ENCODE measurements at regions not wholly inside any gene's neighbourhood (a gene's known extent, or its start where the extent isn't known, plus 50 kb on each side); places are given as distances from the start of the nearest gene placed in this dataset.

- Histone ChIP-seq H3K9me3 (ENCODE audit: control insufficient read depth, low read length) (peaks cover 7% of the 10 kb centered on the region), H3K4me3 (ENCODE audit: extremely low read depth, insufficient read depth, low read length, poor library complexity, severe bottlenecking) (no peak overlapping the region), H3K36me3 (ENCODE audit: control insufficient read depth, insufficient read depth, low read length) (no peaks in the 10 kb centered on the region), H3K27ac (ENCODE audit: low read depth, low read length, severe bottlenecking) (peak overlapping the region; percentile 32), H3K4me1 (ENCODE audit: control insufficient read depth, insufficient read depth, low read length, poor library complexity, severe bottlenecking) (peaks cover 14% of the 10 kb centered on the region)
- WGBS, 2 experiments (ENCODE audit: insufficient coverage in 2 of 2) = 90 to 100% methylated on average over 3 of the region's 5 CpGs
Measured at GRCh38 chr6:165118736-165119135, 190.7 kb downstream of the C6orf118 start.

DNA sequence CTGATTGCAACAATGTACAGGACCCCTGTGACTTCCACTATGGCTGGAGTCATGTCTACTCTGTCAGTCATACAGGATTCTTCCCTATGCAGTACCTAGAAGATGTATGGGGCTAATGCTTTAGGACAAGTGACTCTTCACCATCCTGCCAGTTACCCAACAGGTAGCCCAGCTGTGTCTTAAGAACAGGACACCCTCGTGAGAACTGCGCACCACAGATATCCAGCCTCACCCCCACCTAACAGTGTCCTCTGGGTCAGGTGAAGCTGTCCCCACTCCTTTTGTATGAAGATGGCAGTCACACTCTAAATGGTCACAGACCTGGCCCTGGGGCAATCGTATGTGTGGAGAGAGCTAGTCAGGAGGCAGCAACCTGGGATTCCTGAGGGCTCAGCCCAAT is 191.6 kb downstream of the C6orf118 start:
- WGBS, 2 experiments (ENCODE audit: insufficient coverage in 2 of 2) = 85 to 100% methylated on average over 1 to 3 of the region's 3 CpGs
- peaks cover 7% of the 10 kb centered on the region for H3K9me3 ChIP-seq (ENCODE audit: control insufficient read depth, low read length)
- no peaks in the 10 kb centered on the region for H3K36me3 ChIP-seq (ENCODE audit: control insufficient read depth, insufficient read depth, low read length)
- H3K27ac ChIP-seq (ENCODE audit: low read depth, low read length, severe bottlenecking) = no peak overlapping the region
- peaks cover 14% of the 10 kb centered on the region for H3K4me1 ChIP-seq (ENCODE audit: control insufficient read depth, insufficient read depth, low read length, poor library complexity, severe bottlenecking)
- no peak overlapping the region for H3K4me3 ChIP-seq (ENCODE audit: extremely low read depth, insufficient read depth, low read length, poor library complexity, severe bottlenecking)

DNA sequence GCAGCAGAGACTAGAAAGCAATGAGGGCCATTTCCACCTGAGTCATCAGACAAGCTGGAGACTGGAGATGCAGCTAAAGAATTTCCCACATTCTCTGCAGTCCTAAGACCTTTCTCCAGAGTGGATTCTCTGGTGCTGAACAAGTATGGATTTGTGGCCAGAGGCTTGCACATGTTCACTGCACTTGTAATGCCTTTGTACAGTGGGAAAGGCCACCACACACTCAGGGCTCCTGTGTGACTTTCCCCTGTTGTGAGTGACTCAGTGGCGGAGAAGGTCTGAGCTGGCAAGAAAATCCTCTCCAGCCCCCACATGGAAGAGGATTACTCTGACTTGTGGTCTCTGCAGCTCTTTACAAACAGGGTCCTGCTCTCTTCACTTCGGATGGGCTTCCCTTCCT is 192.3 kb downstream of the C6orf118 start:
- Histone ChIP-seq H3K27ac (ENCODE audit: low read depth, low read length, severe bottlenecking) (no peak overlapping the region), H3K9me3 (ENCODE audit: control insufficient read depth, low read length) (peaks cover 7% of the 10 kb centered on the region), H3K4me3 (ENCODE audit: extremely low read depth, insufficient read depth, low read length, poor library complexity, severe bottlenecking) (no peak overlapping the region), H3K36me3 (ENCODE audit: control insufficient read depth, insufficient read depth, low read length) (no peaks in the 10 kb centered on the region), H3K4me1 (ENCODE audit: control insufficient read depth, insufficient read depth, low read length, poor library complexity, severe bottlenecking) (peaks cover 14% of the 10 kb centered on the region)
- WGBS, 2 experiments (ENCODE audit: insufficient coverage in 2 of 2) = 78 to 83% methylated on average over 1 of the region's 2 CpGs

DNA sequence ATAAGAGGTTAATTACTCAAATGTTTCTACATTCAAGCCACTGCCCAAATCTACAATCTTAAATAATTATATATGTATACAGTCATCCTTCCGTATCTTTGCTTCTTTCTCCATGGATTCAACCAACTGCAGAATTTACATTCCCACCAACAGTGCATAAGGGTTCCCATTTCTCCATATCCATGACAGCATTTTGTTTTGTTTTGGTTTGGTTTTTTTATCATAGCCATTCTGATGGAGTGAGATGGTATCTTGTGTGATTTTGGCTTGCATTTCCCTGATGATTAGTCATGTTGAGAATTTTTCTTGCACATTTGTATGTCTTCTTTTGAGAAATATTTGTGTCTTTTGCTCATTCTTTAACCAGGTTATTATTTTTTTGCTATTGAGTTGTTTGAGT is 198.5 kb downstream of the C6orf118 start:
- Histone ChIP-seq H3K4me1 (ENCODE audit: control insufficient read depth, insufficient read depth, low read length, poor library complexity, severe bottlenecking) (no peaks in the 10 kb centered on the region), H3K36me3 (ENCODE audit: control insufficient read depth, insufficient read depth, low read length) (no peaks in the 10 kb centered on the region), H3K4me3 (ENCODE audit: extremely low read depth, insufficient read depth, low read length, poor library complexity, severe bottlenecking) (no peak overlapping the region), H3K9me3 (ENCODE audit: control insufficient read depth, low read length) (peaks cover 7% of the 10 kb centered on the region), H3K27ac (ENCODE audit: low read depth, low read length, severe bottlenecking) (no peak overlapping the region)
- no CpG with 5 or more reads among the region's 1 CpG for WGBS, 2 experiments (ENCODE audit: insufficient coverage in 2 of 2)

DNA sequence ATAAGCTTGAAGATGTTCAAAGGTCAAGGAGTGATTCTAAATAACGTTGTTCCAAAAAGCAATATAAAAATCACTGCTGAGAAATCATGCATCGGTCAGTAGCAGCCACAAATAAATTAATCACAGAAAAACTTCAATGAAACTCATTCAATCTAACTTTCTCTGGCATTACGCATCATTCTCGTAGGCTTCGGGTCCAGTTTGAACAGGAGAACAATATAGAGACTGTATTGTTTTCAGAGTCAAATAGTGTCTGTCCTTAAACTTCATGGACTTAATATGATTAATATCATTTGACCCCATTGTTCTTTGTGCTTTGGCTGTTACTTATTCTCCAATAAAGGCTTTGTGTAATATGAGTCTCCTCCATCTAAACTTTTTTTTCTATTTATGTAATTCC is 200.4 kb downstream of the C6orf118 start:
- Histone ChIP-seq H3K4me3 (ENCODE audit: extremely low read depth, insufficient read depth, low read length, poor library complexity, severe bottlenecking) (no peak overlapping the region), H3K27ac (ENCODE audit: low read depth, low read length, severe bottlenecking) (no peak overlapping the region), H3K36me3 (ENCODE audit: control insufficient read depth, insufficient read depth, low read length) (no peaks in the 10 kb centered on the region), H3K4me1 (ENCODE audit: control insufficient read depth, insufficient read depth, low read length, poor library complexity, severe bottlenecking) (no peaks in the 10 kb centered on the region), H3K9me3 (ENCODE audit: control insufficient read depth, low read length) (peaks cover 3% of the 10 kb centered on the region)
- WGBS, 2 experiments (ENCODE audit: insufficient coverage in 2 of 2) = 92% methylated on average over 2 of the region's 5 CpGs; no CpG with 5 or more reads in 1 of the 2 experiments

DNA sequence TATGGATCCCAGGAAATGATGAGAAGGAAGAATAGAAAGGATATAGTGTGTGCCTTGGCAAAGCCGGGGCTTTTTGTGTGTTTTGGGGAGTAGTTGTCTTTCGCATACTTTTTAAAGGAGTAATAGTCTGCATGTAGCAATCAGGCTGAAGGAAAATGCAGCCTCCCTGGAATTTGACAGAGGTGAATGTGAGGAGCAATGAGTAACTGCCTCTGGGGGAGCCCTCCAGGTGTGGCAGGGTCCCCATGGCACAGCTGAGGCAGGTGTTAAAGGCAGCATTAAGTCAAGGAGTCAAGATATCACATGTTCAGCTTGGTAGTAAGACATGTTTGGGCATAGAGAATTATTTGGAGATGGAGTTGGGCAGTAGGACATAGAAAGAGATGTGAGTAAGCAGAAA is 203.1 kb downstream of the C6orf118 start:
- H3K9me3 ChIP-seq (ENCODE audit: control insufficient read depth, low read length) = no peaks in the 10 kb centered on the region
- H3K36me3 ChIP-seq (ENCODE audit: control insufficient read depth, insufficient read depth, low read length) = no peaks in the 10 kb centered on the region
- no peak overlapping the region for H3K4me3 ChIP-seq (ENCODE audit: extremely low read depth, insufficient read depth, low read length, poor library complexity, severe bottlenecking)
- no peak overlapping the region for H3K27ac ChIP-seq (ENCODE audit: low read depth, low read length, severe bottlenecking)
- 92 to 100% methylated on average over 2 of the region's 2 CpGs for whole genome bisulfite sequencing, 2 experiments (ENCODE audit: insufficient coverage in 2 of 2)
- no peaks in the 10 kb centered on the region for H3K4me1 ChIP-seq (ENCODE audit: control insufficient read depth, insufficient read depth, low read length, poor library complexity, severe bottlenecking)

DNA sequence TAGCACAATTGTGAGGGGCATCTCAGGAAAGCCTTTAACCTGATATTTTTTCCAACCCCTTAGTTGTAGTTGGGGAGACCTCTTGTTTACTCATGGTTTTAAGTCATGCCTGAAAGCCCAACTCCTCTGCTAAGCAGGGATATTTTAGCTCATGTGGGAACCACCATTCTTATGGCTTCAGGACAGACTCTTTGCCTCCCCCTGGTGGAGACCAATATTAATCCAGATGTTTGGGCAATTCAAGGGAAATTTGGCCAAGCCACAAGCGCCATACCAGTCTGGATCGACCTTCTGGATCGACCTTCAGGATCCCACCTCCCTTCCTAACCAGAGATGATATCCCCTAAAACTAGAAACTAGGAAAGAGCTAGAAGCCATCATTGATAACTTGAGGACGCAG is 211.2 kb downstream of the C6orf118 start:
- Histone ChIP-seq H3K4me1 (ENCODE audit: control insufficient read depth, insufficient read depth, low read length, poor library complexity, severe bottlenecking) (no peaks in the 10 kb centered on the region), H3K36me3 (ENCODE audit: control insufficient read depth, insufficient read depth, low read length) (no peaks in the 10 kb centered on the region), H3K4me3 (ENCODE audit: extremely low read depth, insufficient read depth, low read length, poor library complexity, severe bottlenecking) (no peak overlapping the region), H3K9me3 (ENCODE audit: control insufficient read depth, low read length) (peaks cover 4% of the 10 kb centered on the region), H3K27ac (ENCODE audit: low read depth, low read length, severe bottlenecking) (no peak overlapping the region)
- WGBS, 2 experiments (ENCODE audit: insufficient coverage in 2 of 2) = 92% methylated on average over 3 of the region's 4 CpGs; no CpG with 5 or more reads in 1 of the 2 experiments

DNA sequence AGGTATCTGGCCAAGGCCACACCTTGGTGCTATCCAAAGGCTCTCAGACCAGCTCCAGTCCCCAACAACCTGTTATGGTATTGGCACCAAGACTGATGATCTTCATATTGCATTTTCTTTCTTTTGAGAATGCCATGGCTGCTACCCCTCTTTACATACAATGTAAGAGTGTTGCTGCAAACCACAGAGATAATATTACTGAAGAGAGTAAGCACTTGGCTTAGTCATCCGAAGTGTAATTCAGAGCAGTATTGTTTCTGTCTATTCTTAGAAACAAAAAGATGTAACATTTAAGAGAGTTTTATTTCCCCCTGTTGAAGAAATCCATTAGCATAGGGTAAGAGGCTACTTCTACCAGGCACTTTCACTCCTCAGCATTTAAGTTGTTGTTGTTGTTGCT is 212.5 kb downstream of the C6orf118 start:
- Histone ChIP-seq H3K4me1 (ENCODE audit: control insufficient read depth, insufficient read depth, low read length, poor library complexity, severe bottlenecking) (no peaks in the 10 kb centered on the region), H3K27ac (ENCODE audit: low read depth, low read length, severe bottlenecking) (no peak overlapping the region), H3K4me3 (ENCODE audit: extremely low read depth, insufficient read depth, low read length, poor library complexity, severe bottlenecking) (no peak overlapping the region), H3K36me3 (ENCODE audit: control insufficient read depth, insufficient read depth, low read length) (no peaks in the 10 kb centered on the region), H3K9me3 (ENCODE audit: control insufficient read depth, low read length) (peaks cover 4% of the 10 kb centered on the region)
- no CpG with 5 or more reads among the region's 1 CpG for WGBS, 2 experiments (ENCODE audit: insufficient coverage in 2 of 2)

- no peak overlapping the region for H3K4me3 ChIP-seq (ENCODE audit: extremely low read depth, insufficient read depth, low read length, poor library complexity, severe bottlenecking)
- no peak overlapping the region for H3K27ac ChIP-seq (ENCODE audit: low read depth, low read length, severe bottlenecking)
- H3K9me3 ChIP-seq (ENCODE audit: control insufficient read depth, low read length) = peaks cover 4% of the 10 kb centered on the region
- no peaks in the 10 kb centered on the region for H3K4me1 ChIP-seq (ENCODE audit: control insufficient read depth, insufficient read depth, low read length, poor library complexity, severe bottlenecking)
- H3K36me3 ChIP-seq (ENCODE audit: control insufficient read depth, insufficient read depth, low read length) = no peaks in the 10 kb centered on the region
- WGBS, 2 experiments (ENCODE audit: insufficient coverage in 2 of 2) = 70 to 100% methylated on average over 2 of the region's 5 CpGs
Measured at GRCh38 chr6:165096209-165096608, 213.2 kb downstream of the C6orf118 start.

DNA sequence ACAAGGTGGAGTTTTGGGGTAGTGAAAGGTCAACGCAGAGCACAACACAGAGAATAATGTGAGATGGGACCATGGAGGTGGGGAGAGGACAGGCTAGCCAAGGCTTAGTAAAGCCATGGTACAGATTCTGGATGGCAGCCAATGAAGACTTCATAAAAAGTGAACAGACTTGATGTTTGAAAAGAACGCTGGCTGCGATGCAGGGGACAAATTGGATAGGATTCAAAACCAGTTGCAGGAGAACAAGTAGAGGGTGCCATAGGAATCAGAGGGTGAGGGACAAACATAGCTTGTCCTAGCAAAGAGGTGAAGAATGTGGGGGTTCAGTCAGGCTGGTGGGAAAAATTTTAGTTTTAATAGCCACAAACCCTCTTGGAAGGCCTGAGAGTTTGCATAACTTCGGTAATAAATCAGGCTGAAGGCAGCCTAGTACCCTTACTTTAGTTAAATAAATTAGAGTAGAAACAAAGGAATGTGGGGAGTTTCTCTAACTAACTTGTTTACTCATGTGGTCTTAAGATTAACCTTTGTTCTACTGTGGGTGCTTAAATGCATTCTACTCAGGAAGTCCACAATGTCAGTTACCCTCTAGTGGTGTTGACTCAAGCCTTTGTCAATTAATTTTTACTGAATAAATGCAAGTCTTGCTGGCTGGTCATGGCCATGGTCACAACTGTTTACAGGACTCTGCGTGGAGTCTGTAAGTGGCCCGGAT is 216.4 kb downstream of the C6orf118 start:
- Histone ChIP-seq H3K36me3 (ENCODE audit: control insufficient read depth, insufficient read depth, low read length) (no peaks in the 10 kb centered on the region), H3K9me3 (ENCODE audit: control insufficient read depth, low read length) (peaks cover 4% of the 10 kb centered on the region), H3K4me3 (ENCODE audit: extremely low read depth, insufficient read depth, low read length, poor library complexity, severe bottlenecking) (no peak overlapping the region), H3K4me1 (ENCODE audit: control insufficient read depth, insufficient read depth, low read length, poor library complexity, severe bottlenecking) (no peaks in the 10 kb centered on the region), H3K27ac (ENCODE audit: low read depth, low read length, severe bottlenecking) (no peak overlapping the region)
- WGBS, 2 experiments (ENCODE audit: insufficient coverage in 2 of 2) = 91 to 98% methylated on average over 5 of the region's 6 CpGs

DNA sequence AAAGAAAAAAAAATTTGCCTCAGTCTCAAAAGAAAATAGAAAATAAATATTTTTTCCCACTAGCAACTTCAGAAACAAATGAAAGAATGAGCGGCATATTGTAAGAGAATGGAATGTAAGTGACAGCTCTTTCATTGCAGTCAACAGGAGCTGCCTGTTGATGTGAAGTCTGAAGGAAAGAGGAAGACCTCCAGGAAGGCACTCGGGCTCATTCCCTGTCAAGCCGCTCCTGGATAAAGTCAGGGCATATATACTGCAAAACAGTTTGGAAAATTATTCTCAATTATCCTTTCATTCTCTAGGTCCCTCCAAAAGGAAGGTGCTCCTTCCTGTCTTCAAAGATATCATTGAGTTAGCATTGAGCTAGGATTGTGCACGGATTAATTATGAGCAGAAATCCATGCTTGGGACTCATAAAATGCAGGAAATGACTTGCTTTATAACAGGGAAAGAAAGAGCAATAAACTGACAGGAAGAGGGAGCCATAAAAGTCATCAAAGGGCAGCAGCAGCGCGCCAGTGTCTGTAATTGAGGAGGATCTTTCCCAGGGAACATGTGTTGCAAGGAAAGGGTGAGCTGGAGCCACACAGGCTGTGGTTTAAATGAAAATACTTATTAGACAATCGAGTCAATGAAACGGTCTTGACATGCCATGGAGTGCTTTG is 218.2 kb downstream of the C6orf118 start:
- peak overlapping the region; percentile 43 for H3K27ac ChIP-seq (ENCODE audit: low read depth, low read length, severe bottlenecking)
- H3K4me1 ChIP-seq (ENCODE audit: control insufficient read depth, insufficient read depth, low read length, poor library complexity, severe bottlenecking) = no peaks in the 10 kb centered on the region
- 70 to 85% methylated on average over 4 to 5 of the region's 8 CpGs for WGBS, 2 experiments (ENCODE audit: insufficient coverage in 2 of 2)
- no peak overlapping the region for H3K4me3 ChIP-seq (ENCODE audit: extremely low read depth, insufficient read depth, low read length, poor library complexity, severe bottlenecking)
- no peaks in the 10 kb centered on the region for H3K9me3 ChIP-seq (ENCODE audit: control insufficient read depth, low read length)
- H3K36me3 ChIP-seq (ENCODE audit: control insufficient read depth, insufficient read depth, low read length) = no peaks in the 10 kb centered on the region

Measured in mesodermal cell (in vitro differentiated cells).